Left lung (tissue), 4 donors: ENCODE measurements at regions not wholly inside any gene's neighbourhood (a gene's known extent, or its start where the extent isn't known, plus 50 kb on each side); places are given as distances from the start of the nearest gene placed in this dataset.

Experiments
- ATAC-seq: fragments of 200-7000 bp; cut with Tn5 transposase; one replicate; pipeline ENCODE4 v1.9.1; 2020; ENCODE audit warnings: moderate library complexity
- DNase-seq, 4 donors: peaks; one replicate each; pipeline ENCODE4 v3.0.0-alpha.2; 2013 to 2020
- H3K27ac ChIP-seq, 2 donors: fragments of 200-600 bp; sonication (generic) in 1 of 2; one replicate each; pipeline versions ENCODE4 v1.5.0 to v1.8.0; 2020 to 2021
- H3K27me3 ChIP-seq, 2 donors: fragments of 200-600 bp; sonication (generic) in 1 of 2; one replicate each; pipeline versions ENCODE4 v1.5.0 to v1.8.0; 2020 to 2021
- H3K36me3 ChIP-seq, 2 donors: fragments of 200-600 bp; sonication (generic) in 1 of 2; one replicate each; pipeline versions ENCODE4 v1.5.0 to v1.8.0; 2020 to 2021
- H3K4me1 ChIP-seq, 2 donors: fragments of 200-600 bp; one replicate each; pipeline ENCODE4 v1.8.0; 2021
- H3K4me3 ChIP-seq, 2 donors: fragments of 200-600 bp; sonication (generic) in 1 of 2; one replicate each; pipeline versions ENCODE4 v1.5.0 to v1.8.0; 2020 to 2021; ENCODE audit warnings: mild to moderate bottlenecking in 1 of 2
- H3K9me3 ChIP-seq, 2 donors: fragments of 200-600 bp; sonication (generic) in 1 of 2; one replicate each; pipeline versions ENCODE4 v1.5.0 to v1.8.0; 2020 to 2021
- CTCF ChIP-seq, 2 donors: fragments of 200-600 bp; sonication (generic) in 1 of 2; IDR thresholded peaks; one replicate each; pipeline versions ENCODE4 v1.5.0 to v1.8.0; 2021; ENCODE audit warnings: antibody characterized with exemption in 2 of 2
- intact Hi-C, 2 donors: fragments of 100-400 bp; cut with DNase I; formaldehyde crosslinking; loops; one replicate each; pipeline versions ENCODE4 v1.11.2 to v1.14.2; 2022
- donor health status: DM: no; HTN: yes; CAD: no.
- donor health status: DM: no; HTN: no; CAD: no.

- H3K4me1 ChIP-seq = no peaks in the 10 kb centered on the region
- no peak for DNase-seq
- no peaks in the 10 kb centered on the region for H3K36me3 ChIP-seq
- H3K27me3 ChIP-seq = no peaks in the 10 kb centered on the region
- no peak for ATAC-seq
- no peak overlapping the region for H3K4me3 ChIP-seq
- intact Hi-C loops = no loop called here
- H3K27ac ChIP-seq = no peak overlapping the region
- H3K9me3 ChIP-seq = no peaks in the 10 kb centered on the region
- no peak for TF ChIP-seq CTCF (IDR thresholded peaks at IDR 0.05)
Observed at GRCh38 chr12:66919466-66919865, 240.6 kb upstream of the GRIP1 start.

- H3K9me3 ChIP-seq = no peaks in the 10 kb centered on the region
- H3K4me3 ChIP-seq = no peak overlapping the region
- H3K36me3 ChIP-seq = no peaks in the 10 kb centered on the region
- intact Hi-C loops = no loop called here
- H3K4me1 ChIP-seq = no peaks in the 10 kb centered on the region
- DNase-seq = no peak
- no peak overlapping the region for H3K27ac ChIP-seq
- ATAC-seq = no peak
- no peak for TF ChIP-seq CTCF (IDR thresholded peaks at IDR 0.05)
- H3K27me3 ChIP-seq = no peaks in the 10 kb centered on the region
Observed at GRCh38 chr12:66920205-66920604, 241.3 kb upstream of the GRIP1 start.

GRCh38 chr12:66921151-66921550, 242.3 kb upstream of the GRIP1 start:
- no peak for TF ChIP-seq CTCF (IDR thresholded peaks at IDR 0.05)
- ATAC-seq (no peak), DNase-seq (no peak)
- Histone ChIP-seq H3K27me3 (no peaks in the 10 kb centered on the region), H3K36me3 (no peaks in the 10 kb centered on the region), H3K4me3 (no peak overlapping the region), H3K9me3 (no peaks in the 10 kb centered on the region), H3K4me1 (no peaks in the 10 kb centered on the region), H3K27ac (no peak overlapping the region)
- intact Hi-C loops = no loop called here

- TF ChIP-seq CTCF (IDR thresholded peaks at IDR 0.05) = no peak
- Histone ChIP-seq H3K27ac (no peak overlapping the region), H3K36me3 (no peaks in the 10 kb centered on the region), H3K9me3 (no peaks in the 10 kb centered on the region), H3K4me1 (no peaks in the 10 kb centered on the region), H3K4me3 (no peak overlapping the region), H3K27me3 (no peaks in the 10 kb centered on the region)
- intact Hi-C loops = no loop called here
- no peak for DNase-seq
- ATAC-seq = no peak
Observed at GRCh38 chr12:66925083-66925482, 246.2 kb upstream of the GRIP1 start.

GRCh38 chr12:66929121-66929520, 250.2 kb upstream of the GRIP1 start:
- Histone ChIP-seq H3K36me3 (no peaks in the 10 kb centered on the region), H3K27ac (no peak overlapping the region), H3K9me3 (no peaks in the 10 kb centered on the region), H3K27me3 (no peaks in the 10 kb centered on the region), H3K4me3 (no peak overlapping the region), H3K4me1 (no peaks in the 10 kb centered on the region)
- DNase-seq (no peak), ATAC-seq (no peak)
- no peak for TF ChIP-seq CTCF (IDR thresholded peaks at IDR 0.05)
- intact Hi-C loops = no loop called here
